Fibroblast of skin of left quadriceps (primary cell): ENCODE measurements at regions not wholly inside any gene's neighbourhood (a gene's known extent, or its start where the extent isn't known, plus 50 kb on each side); places are given as distances from the start of the nearest gene placed in this dataset.

Experiments used
- DNase-seq, 2 experiments: peaks; one replicate each; pipeline ENCODE4 v3.0.0-alpha.2; 2013; ENCODE audit warnings: low read depth in 2 of 2

GRCh38 chr2:207257251-207258250 lies 91.8 kb upstream of the KLF7 start:
- DNase-seq, result no peak

- DNase-seq, result peak; percentile 100
These were observed 92.7 kb upstream of the KLF7 start for GRCh38 chr2:207258263-207258991.

- no peak for DNase-seq
These were observed 94.3 kb upstream of the KLF7 start for GRCh38 chr2:207260021-207260420.

- no peak for DNase-seq
These were observed 95.2 kb upstream of the KLF7 start for GRCh38 chr2:207260947-207261346.

- no peak for DNase-seq
These were observed 98.6 kb upstream of the KLF7 start for GRCh38 chr2:207264310-207264709.

- no peak for DNase-seq
These were observed 99.6 kb upstream of the KLF7 start for GRCh38 chr2:207265332-207265731.

GRCh38 chr2:207265869-207266268 lies 100.1 kb upstream of the KLF7 start:
- no peak for DNase-seq

- no peak for DNase-seq
These were observed 100.9 kb upstream of the KLF7 start for GRCh38 chr2:207266648-207267047.

GRCh38 chr2:207269038-207269437 lies 103.3 kb upstream of the KLF7 start:
- DNase-seq, result no peak

- peak in 1 of 2 experiments; percentile 55 for DNase-seq
These were observed 108.9 kb upstream of the KLF7 start for GRCh38 chr2:207274530-207275189.

GRCh38 chr2:207275779-207276178 lies 110.0 kb upstream of the KLF7 start:
- DNase-seq, result no peak

GRCh38 chr2:207276248-207276647 lies 110.5 kb upstream of the KLF7 start:
- DNase-seq, result no peak

- DNase-seq, result no peak
These were observed 111.1 kb upstream of the KLF7 start for GRCh38 chr2:207276858-207277257.

GRCh38 chr2:207279520-207279919 lies 113.8 kb upstream of the KLF7 start:
- no peak for DNase-seq

GRCh38 chr2:207281436-207281835 lies 115.7 kb upstream of the KLF7 start:
- DNase-seq, result no peak

- DNase-seq, result no peak
These were observed 117.2 kb upstream of the KLF7 start for GRCh38 chr2:207282916-207283315.

GRCh38 chr2:207283356-207283755 lies 117.6 kb upstream of the KLF7 start:
- DNase-seq, result no peak

- no peak for DNase-seq
These were observed 119.1 kb upstream of the KLF7 start for GRCh38 chr2:207284556-207285472.

- no peak for DNase-seq
These were observed 119.7 kb upstream of the KLF7 start for GRCh38 chr2:207285473-207285815.

GRCh38 chr2:207286106-207286505 lies 120.4 kb upstream of the KLF7 start:
- DNase-seq, result no peak

- DNase-seq, result no peak
These were observed 122.9 kb upstream of the KLF7 start for GRCh38 chr2:207288628-207289027.
